Tibial nerve (tissue), 4 donors: ENCODE measurements at regions not wholly inside any gene's neighbourhood (a gene's known extent, or its start where the extent isn't known, plus 50 kb on each side); places are given as distances from the start of the nearest gene placed in this dataset.

Experiments used
- EP300 ChIP-seq, 2 donors: sonication (generic); formaldehyde crosslinking; IDR thresholded peaks; one replicate each; pipeline ENCODE4 v1.6.1; 2017; ENCODE audit warnings: antibody characterized with exemption in 2 of 2, mild to moderate bottlenecking in 1 of 2
- TF ChIP-seq, protein P1 (sequence below), 5 experiments: fragments of 200-600 bp in 3 of 5; fragments of 450-650 bp in 2 of 5; sonication (generic) in 3 of 5; IDR thresholded peaks; one replicate each; pipeline ENCODE4 v1.5.1; 2016 to 2019; ENCODE audit warnings: antibody characterized with exemption in 5 of 5, mild to moderate bottlenecking in 3 of 5, moderate library complexity in 2 of 5

DNA sequence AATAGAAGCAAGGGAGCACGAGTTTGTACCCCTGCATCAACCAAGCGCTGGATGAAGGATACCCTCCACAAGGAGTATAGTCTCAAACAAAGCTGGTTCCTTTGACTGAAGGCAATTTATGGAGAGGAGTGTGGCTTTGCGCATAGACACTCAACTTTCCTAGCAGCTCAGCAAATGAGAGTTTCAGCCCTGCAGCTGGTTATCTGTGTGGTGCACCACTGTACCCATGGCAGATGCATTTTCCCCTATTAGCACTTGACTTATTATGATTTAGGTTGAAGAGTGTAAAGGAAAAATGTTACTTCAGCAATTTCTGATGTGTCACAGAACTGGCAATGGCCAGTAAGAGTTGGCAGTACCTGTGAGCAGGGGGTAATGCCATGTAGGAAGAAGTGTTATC is 440.1 kb upstream of the LINC00305 start:
- no peak for TF ChIP-seq EP300 (IDR thresholded peaks at IDR 0.05)
- TF ChIP-seq, protein P1, sequence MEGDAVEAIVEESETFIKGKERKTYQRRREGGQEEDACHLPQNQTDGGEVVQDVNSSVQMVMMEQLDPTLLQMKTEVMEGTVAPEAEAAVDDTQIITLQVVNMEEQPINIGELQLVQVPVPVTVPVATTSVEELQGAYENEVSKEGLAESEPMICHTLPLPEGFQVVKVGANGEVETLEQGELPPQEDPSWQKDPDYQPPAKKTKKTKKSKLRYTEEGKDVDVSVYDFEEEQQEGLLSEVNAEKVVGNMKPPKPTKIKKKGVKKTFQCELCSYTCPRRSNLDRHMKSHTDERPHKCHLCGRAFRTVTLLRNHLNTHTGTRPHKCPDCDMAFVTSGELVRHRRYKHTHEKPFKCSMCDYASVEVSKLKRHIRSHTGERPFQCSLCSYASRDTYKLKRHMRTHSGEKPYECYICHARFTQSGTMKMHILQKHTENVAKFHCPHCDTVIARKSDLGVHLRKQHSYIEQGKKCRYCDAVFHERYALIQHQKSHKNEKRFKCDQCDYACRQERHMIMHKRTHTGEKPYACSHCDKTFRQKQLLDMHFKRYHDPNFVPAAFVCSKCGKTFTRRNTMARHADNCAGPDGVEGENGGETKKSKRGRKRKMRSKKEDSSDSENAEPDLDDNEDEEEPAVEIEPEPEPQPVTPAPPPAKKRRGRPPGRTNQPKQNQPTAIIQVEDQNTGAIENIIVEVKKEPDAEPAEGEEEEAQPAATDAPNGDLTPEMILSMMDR (IDR thresholded peaks at IDR 0.05), result no peak
